IMR-90 (cell line): ENCODE measurements at regions not wholly inside any gene's neighbourhood (a gene's known extent, or its start where the extent isn't known, plus 50 kb on each side); places are given as distances from the start of the nearest gene placed in this dataset.

Experiments used
- ATAC-seq: fragments of 200-7000 bp; cut with Tn5 transposase; 2 replicates; pipeline ENCODE4 v1.9.1; 2020; ENCODE audit warnings: low read depth, mild to moderate bottlenecking, moderate library complexity
- BruUV-seq: library from RNA; stranded (reverse); fragments of 400-500 nt; replicated peaks from 2 replicates; lab custom pipeline; 2021; lab: Mats Ljungman, UMichigan
- CTCF ChIA-PET: fragments of 300-600 bp; formaldehyde crosslinking; extraction: SDS; loops from one replicate; lab custom pipeline; 2021; ENCODE audit warnings: antibody characterized with exemption; lab: Yijun Ruan, JAX
- POLR2A ChIA-PET: fragments of 300-600 bp; sonication (Branson Sonifier 250); formaldehyde crosslinking; loops from one replicate; lab custom pipeline; 2022; ENCODE audit warnings: antibody characterized with exemption; ENCODE audit not compliant: unreplicated experiment; lab: Charles Lee
- DNase-seq: peaks from one replicate; pipeline ENCODE4 v3.0.0; 2013
- H2AFZ ChIP-seq: replicated peaks from 2 replicates; pipeline ENCODE3; 2013; ENCODE audit warnings: low read length, mild to moderate bottlenecking; ENCODE audit not compliant: poor library complexity
- H2AK5ac ChIP-seq: 2 replicates; pipeline ENCODE4 v1.6.1; 2013; ENCODE audit warnings: low read depth, low read length, inconsistent platforms
- H2AK9ac ChIP-seq: replicated peaks from 2 replicates; pipeline ENCODE3; 2013; ENCODE audit warnings: mild to moderate bottlenecking, low read depth, low read length, moderate library complexity; ENCODE audit not compliant: poor library complexity
- H2BK120ac ChIP-seq: 2 replicates; pipeline ENCODE4 v1.6.1; 2013; ENCODE audit warnings: low read depth, low read length, inconsistent platforms
- H2BK15ac ChIP-seq: 3 replicates; pipeline ENCODE4 v1.6.1; 2013; ENCODE audit warnings: low read depth, low read length, inconsistent platforms
- H2BK20ac ChIP-seq: 2 replicates; pipeline ENCODE4 v1.6.1; 2013; ENCODE audit warnings: low read depth, mild to moderate bottlenecking, inconsistent platforms, low read length, moderate library complexity
- H2BK5ac ChIP-seq: 2 replicates; pipeline ENCODE4 v1.6.1; 2013; ENCODE audit warnings: mild to moderate bottlenecking, low read depth, low read length, inconsistent platforms; ENCODE audit not compliant: poor library complexity, severe bottlenecking
- H3K14ac ChIP-seq: replicated peaks from 2 replicates; pipeline ENCODE4 v1.6.1; 2013; ENCODE audit warnings: low read depth, low read length, inconsistent platforms
- H3K18ac ChIP-seq: 2 replicates; pipeline ENCODE4 v1.6.1; 2013; ENCODE audit warnings: low read depth, low read length, control low read depth
- H3K23ac ChIP-seq: 2 replicates; pipeline ENCODE4 v1.6.1; 2013; ENCODE audit warnings: low read depth, low read length, inconsistent platforms
- H3K27ac ChIP-seq: 2 replicates; pipeline ENCODE4 v1.5.1; 2013; ENCODE audit warnings: mild to moderate bottlenecking, control low read depth, low read length; ENCODE audit not compliant: insufficient read depth
- H3K27me3 ChIP-seq: 2 replicates; pipeline ENCODE4 v1.6.1; 2013; ENCODE audit warnings: low read length; ENCODE audit not compliant: control insufficient read depth, insufficient read depth
- H3K36me3 ChIP-seq: 2 replicates; pipeline ENCODE4 v1.6.1; 2013; ENCODE audit warnings: low read length, mixed read lengths; ENCODE audit not compliant: control insufficient read depth, insufficient read depth
- H3K4ac ChIP-seq: 2 replicates; pipeline ENCODE4 v1.6.1; 2013; ENCODE audit warnings: low read depth, low read length, inconsistent platforms
- H3K4me1 ChIP-seq: 2 replicates; pipeline ENCODE4 v1.6.1; 2013; ENCODE audit warnings: low read length, mixed read lengths; ENCODE audit not compliant: control insufficient read depth, insufficient read depth
- H3K4me2 ChIP-seq: 2 replicates; pipeline ENCODE4 v1.6.1; 2013; ENCODE audit warnings: low read depth, mild to moderate bottlenecking, control low read depth, low read length, moderate library complexity
- H3K4me3 ChIP-seq: 2 replicates; pipeline ENCODE4 v1.5.1; 2013; ENCODE audit warnings: low read depth, mild to moderate bottlenecking, control low read depth, low read length, moderate library complexity; ENCODE audit not compliant: insufficient read depth
- H3K56ac ChIP-seq: 2 replicates; pipeline ENCODE4 v1.6.1; 2013; ENCODE audit warnings: low read length, inconsistent platforms; ENCODE audit not compliant: insufficient read depth; ENCODE audit errors: extremely low read depth
- H3K79me1 ChIP-seq, 2 experiments: 2 replicates each; pipeline ENCODE4 v1.6.1; 2013; ENCODE audit warnings: low read length in 2 of 2, inconsistent platforms in 1 of 2, low read depth in 1 of 2
- H3K9ac ChIP-seq: 2 replicates; pipeline ENCODE4 v1.6.1; 2013; ENCODE audit warnings: low read depth, low read length, control low read depth
- H3K9me1 ChIP-seq: 2 replicates; pipeline ENCODE4 v1.6.1; 2013; ENCODE audit warnings: low read length, inconsistent platforms; ENCODE audit not compliant: insufficient read depth
- H3K9me3 ChIP-seq: 2 replicates; pipeline ENCODE4 v1.6.1; 2013; ENCODE audit warnings: low read length; ENCODE audit not compliant: control insufficient read depth, insufficient read depth
- H4K20me1 ChIP-seq: 2 replicates; pipeline ENCODE4 v1.6.1; 2013; ENCODE audit warnings: low read length, inconsistent platforms; ENCODE audit not compliant: insufficient read depth
- H4K5ac ChIP-seq: 2 replicates; pipeline ENCODE4 v1.6.1; 2013; ENCODE audit warnings: mild to moderate bottlenecking, low read depth, low read length, control low read depth
- H4K8ac ChIP-seq, 2 experiments: 2 replicates each; pipeline ENCODE4 v1.6.1; 2013; ENCODE audit warnings: low read depth in 2 of 2, low read length in 2 of 2, control low read depth in 1 of 2, inconsistent platforms in 1 of 2
- H4K91ac ChIP-seq: 2 replicates; pipeline ENCODE4 v1.6.1; 2013; ENCODE audit warnings: low read depth, low read length, inconsistent platforms; ENCODE audit not compliant: insufficient read depth
- BHLHE40 ChIP-seq: fragments of 150-350 bp; IDR thresholded peaks from 2 replicates; pipeline ENCODE4 v1.6.1; 2016; ENCODE audit warnings: mild to moderate bottlenecking, low read depth, low read length
- CEBPB ChIP-seq: IDR thresholded peaks from 2 replicates; pipeline ENCODE4 v1.6.1; 2012; ENCODE audit warnings: low read depth, low read length, improper control_type of control experiment
- CHD1 ChIP-seq: IDR thresholded peaks from 2 replicates; pipeline ENCODE4 v1.6.1; 2012; ENCODE audit warnings: low read depth, low read length, improper control_type of control experiment
- CTCF ChIP-seq: conservative IDR thresholded peaks from 2 replicates; pipeline ENCODE4 v1.5.1; 2012; ENCODE audit warnings: mild to moderate bottlenecking, low read depth, low read length, improper control_type of control experiment
- ELK1 ChIP-seq: fragments of 150-350 bp; IDR thresholded peaks from 2 replicates; pipeline ENCODE4 v1.6.1; 2016; ENCODE audit warnings: low read depth, mild to moderate bottlenecking, low read length, moderate library complexity, borderline replicate concordance
- FOS ChIP-seq: fragments of 150-350 bp; IDR thresholded peaks from 2 replicates; pipeline ENCODE4 v1.6.1; 2016; ENCODE audit warnings: low read depth, low read length
- MAFK ChIP-seq: IDR thresholded peaks from 2 replicates; pipeline ENCODE4 v1.6.1; 2012; ENCODE audit warnings: low read depth, low read length, improper control_type of control experiment
- MAZ ChIP-seq: IDR thresholded peaks from 2 replicates; pipeline ENCODE4 v1.6.1; 2012; ENCODE audit warnings: low read depth, mild to moderate bottlenecking, low read length, improper control_type of control experiment, moderate library complexity, borderline replicate concordance
- MXI1 ChIP-seq: IDR thresholded peaks from 2 replicates; pipeline ENCODE4 v1.6.1; 2012; ENCODE audit warnings: low read depth, mild to moderate bottlenecking, low read length, moderate library complexity, borderline replicate concordance
- NFE2L2 ChIP-seq: fragments of 150-350 bp; IDR thresholded peaks from 2 replicates; pipeline ENCODE4 v1.6.1; 2016; ENCODE audit warnings: low read depth, mild to moderate bottlenecking, low read length
- POLR2A ChIP-seq: IDR thresholded peaks from 2 replicates; pipeline ENCODE4 v1.6.1; 2012; ENCODE audit warnings: mild to moderate bottlenecking, low read depth, low read length
- RAD21 ChIP-seq: IDR thresholded peaks from 2 replicates; pipeline ENCODE4 v1.6.1; 2012; ENCODE audit warnings: low read length, improper control_type of control experiment
- RCOR1 ChIP-seq: IDR thresholded peaks from 2 replicates; pipeline ENCODE4 v1.6.1; 2012; ENCODE audit warnings: mild to moderate bottlenecking, low read length, improper control_type of control experiment; ENCODE audit not compliant: insufficient replicate concordance
- RFX5 ChIP-seq: IDR thresholded peaks from 2 replicates; pipeline ENCODE4 v1.8.0; 2012; ENCODE audit warnings: low read depth, mild to moderate bottlenecking, low read length, moderate library complexity
- SMC3 ChIP-seq: fragments of 150-350 bp; IDR thresholded peaks from 2 replicates; pipeline ENCODE4 v1.6.1; 2016; ENCODE audit warnings: low read depth, mild to moderate bottlenecking, antibody characterized with exemption, low read length, moderate library complexity
- USF2 ChIP-seq: fragments of 150-350 bp; IDR thresholded peaks from 2 replicates; pipeline ENCODE4 v1.6.1; 2017; ENCODE audit warnings: mild to moderate bottlenecking, antibody characterized with exemption, low read length, low read depth
- WGBS, 2 experiments: methylation state at CpG; one replicate each; pipeline versions ENCODE4 v1.1.5 to v1.1.7; 2013; ENCODE audit warnings: missing lambda C conversion rate in 2 of 2; ENCODE audit not compliant: insufficient read length in 1 of 2; ENCODE audit errors: extremely low coverage in 2 of 2; 5-methylcytosine and 5-hydroxymethylcytosine counted together
- dilution Hi-C: fragments of 300-500 bp; cut with HindIII; formaldehyde crosslinking; loops from one replicate; pipeline ENCODE4 v1.14.3; 2018; ENCODE audit warnings: low sequenced_read_pairs; ENCODE audit not compliant: unreplicated experiment
- in situ Hi-C: fragments of 300-500 bp; cut with MboI; formaldehyde crosslinking; loops from 3 replicates; pipeline ENCODE4 v1.14.3; 2019; ENCODE audit warnings: low sequenced_read_pairs, inconsistent platforms, mixed read lengths
- intact Hi-C: fragments of 100-400 bp; cut with micrococcal nuclease; formaldehyde crosslinking; loops from 2 replicates; pipeline ENCODE4 v1.10.0; 2022

GRCh38 chr18:66344227-66344626, 259.7 kb downstream of the CDH19 start:
- Histone ChIP-seq H4K20me1 (no peaks in the 10 kb centered on the region), H3K9ac (no peak overlapping the region), H2AK9ac (no peak overlapping the region), H2AK5ac (no peak overlapping the region), H4K91ac (no peak overlapping the region), H4K5ac (no peak overlapping the region), H2BK15ac (no peak overlapping the region), H3K23ac (no peak overlapping the region), H3K56ac (no peak overlapping the region), H3K18ac (no peak overlapping the region), H3K79me1 (no peaks in the 10 kb centered on the region), H4K8ac (no peak overlapping the region), H2AFZ (no peak overlapping the region), H3K27me3 (no peaks in the 10 kb centered on the region), H2BK120ac (no peak overlapping the region), H3K4ac (no peak overlapping the region), H3K36me3 (no peaks in the 10 kb centered on the region), H3K9me3 (peaks cover 9% of the 10 kb centered on the region; the same call in 1 of the 2 replicates), H2BK20ac (no peak overlapping the region), H3K9me1 (no peaks in the 10 kb centered on the region), H3K4me3 (no peak overlapping the region), H3K14ac (no peak overlapping the region), H3K4me2 (no peak overlapping the region), H3K27ac (no peak overlapping the region), H3K4me1 (no peaks in the 10 kb centered on the region), H2BK5ac (no peak overlapping the region)
- POLR2A ChIA-PET, result no interaction called here
- ATAC-seq, result no peak
- in situ Hi-C loops (no loop called here), dilution Hi-C loops (no loop called here), intact Hi-C loops (no loop called here)
- WGBS, 2 experiments, result no CpG with 5 or more reads among the region's 2 CpGs
- no peak for TF ChIP-seq RAD21
- no peak for TF ChIP-seq SMC3
- TF ChIP-seq ELK1, result no peak
- no peak for TF ChIP-seq NFE2L2
- no peak for TF ChIP-seq CTCF
- no peak for TF ChIP-seq CEBPB
- TF ChIP-seq POLR2A, result no peak
- no peak for TF ChIP-seq MAFK
- TF ChIP-seq BHLHE40, result no peak
- no peak for TF ChIP-seq MXI1
- no peak for TF ChIP-seq RFX5
- TF ChIP-seq MAZ, result no peak
- TF ChIP-seq USF2, result no peak
- TF ChIP-seq RCOR1, result no peak
- no peak for TF ChIP-seq FOS
- no peak for TF ChIP-seq CHD1
- no peak for DNase-seq
- CTCF ChIA-PET, result no interaction called here
- no TSS peak for BruUV-seq
